H9 (cell line): ENCODE measurements at regions not wholly inside any gene's neighbourhood (a gene's known extent, or its start where the extent isn't known, plus 50 kb on each side); places are given as distances from the start of the nearest gene placed in this dataset.

Source experiments
- DNase-seq: peaks from one replicate; pipeline ENCODE4 v3.0.0-alpha.2; 2017
- H2AFZ ChIP-seq: one replicate; pipeline ENCODE4 v1.6.1; 2013; ENCODE audit warnings: mild to moderate bottlenecking, low read length, control low read depth, moderate library complexity
- H2AK5ac ChIP-seq: 2 replicates; pipeline ENCODE4 v1.6.1; 2013; ENCODE audit warnings: low read length, control low read depth, mixed read lengths; ENCODE audit not compliant: insufficient read length
- H2BK120ac ChIP-seq: one replicate; pipeline ENCODE4 v1.6.1; 2013; ENCODE audit warnings: low read depth, mild to moderate bottlenecking, low read length, control low read depth, inconsistent platforms; ENCODE audit not compliant: poor library complexity, severe bottlenecking
- H2BK12ac ChIP-seq: 2 replicates; pipeline ENCODE4 v1.6.1; 2013; ENCODE audit warnings: low read length, control low read depth, mixed read lengths, low read depth; ENCODE audit not compliant: insufficient read length
- H2BK15ac ChIP-seq: 2 replicates; pipeline ENCODE4 v1.6.1; 2013; ENCODE audit warnings: low read depth, low read length, control low read depth
- H2BK20ac ChIP-seq: one replicate; pipeline ENCODE4 v1.6.1; 2013; ENCODE audit warnings: low read depth, mild to moderate bottlenecking, low read length, control low read depth, inconsistent platforms; ENCODE audit not compliant: poor library complexity, severe bottlenecking
- H2BK5ac ChIP-seq: 2 replicates; pipeline ENCODE4 v1.6.1; 2013; ENCODE audit warnings: low read length, control low read depth, mixed read lengths; ENCODE audit not compliant: insufficient read length
- H3K14ac ChIP-seq: 2 replicates; pipeline ENCODE4 v1.6.1; 2013; ENCODE audit warnings: low read length, control low read depth; ENCODE audit not compliant: insufficient read depth
- H3K18ac ChIP-seq: 2 replicates; pipeline ENCODE4 v1.6.1; 2013; ENCODE audit warnings: low read depth, mild to moderate bottlenecking, mixed read lengths, low read length, control low read depth; ENCODE audit not compliant: insufficient read length
- H3K23ac ChIP-seq: 2 replicates; pipeline ENCODE4 v1.6.1; 2013; ENCODE audit warnings: low read length, control low read depth, mixed read lengths, low read depth; ENCODE audit not compliant: insufficient read length
- H3K23me2 ChIP-seq: 2 replicates; pipeline ENCODE4 v1.6.1; 2013; ENCODE audit warnings: low read depth, mild to moderate bottlenecking, mixed read lengths, low read length, control low read depth; ENCODE audit not compliant: insufficient read length, poor library complexity, severe bottlenecking
- H3K27ac ChIP-seq: 2 replicates; pipeline ENCODE4 v1.5.1; 2013; ENCODE audit warnings: low read length, control low read depth, mixed read lengths, low read depth; ENCODE audit not compliant: insufficient read length
- H3K27me3 ChIP-seq: 2 replicates; pipeline ENCODE4 v1.6.1; 2013; ENCODE audit warnings: low read length, control low read depth, inconsistent platforms; ENCODE audit not compliant: insufficient read depth
- H3K4ac ChIP-seq: 2 replicates; pipeline ENCODE4 v1.6.1; 2013; ENCODE audit warnings: low read depth, mild to moderate bottlenecking, control low read depth, inconsistent platforms, low read length, moderate library complexity
- H3K4me1 ChIP-seq: 2 replicates; pipeline ENCODE4 v1.6.1; 2013; ENCODE audit warnings: low read length, control low read depth, inconsistent platforms; ENCODE audit not compliant: insufficient read depth
- H3K4me2 ChIP-seq: 2 replicates; pipeline ENCODE4 v1.6.1; 2013; ENCODE audit warnings: low read length, control low read depth, mixed read lengths; ENCODE audit not compliant: insufficient read length, insufficient read depth
- H3K56ac ChIP-seq: 2 replicates; pipeline ENCODE4 v1.6.1; 2013; ENCODE audit warnings: low read depth, mild to moderate bottlenecking, mixed read lengths, low read length, control low read depth; ENCODE audit not compliant: insufficient read length
- H3K79me1 ChIP-seq: 2 replicates; pipeline ENCODE4 v1.6.1; 2013; ENCODE audit warnings: low read depth, mild to moderate bottlenecking, moderate library complexity, low read length, control low read depth, inconsistent platforms; ENCODE audit not compliant: insufficient read depth, poor library complexity, severe bottlenecking
- H3K79me2 ChIP-seq: 2 replicates; pipeline ENCODE4 v1.6.1; 2013; ENCODE audit warnings: low read length, control low read depth, inconsistent platforms; ENCODE audit not compliant: insufficient read depth
- H3K9ac ChIP-seq: 2 replicates; pipeline ENCODE4 v1.6.1; 2013; ENCODE audit warnings: low read length, control low read depth, mixed read lengths; ENCODE audit not compliant: insufficient read length; ENCODE audit errors: extremely low read depth
- H3K9me3 ChIP-seq: one replicate; pipeline ENCODE4 v1.6.1; 2013; ENCODE audit warnings: low read depth, low read length, inconsistent platforms; ENCODE audit not compliant: control insufficient read depth
- H3T11ph ChIP-seq: one replicate; pipeline ENCODE4 v1.6.1; 2013; ENCODE audit warnings: mild to moderate bottlenecking, low read length, control low read depth, inconsistent platforms
- H4K20me1 ChIP-seq: one replicate; pipeline ENCODE4 v1.6.1; 2013; ENCODE audit not compliant: control insufficient read depth, insufficient read length, insufficient read depth
- H4K5ac ChIP-seq: 2 replicates; pipeline ENCODE4 v1.6.1; 2013; ENCODE audit warnings: low read depth, mild to moderate bottlenecking, mixed read lengths, low read length, control low read depth; ENCODE audit not compliant: insufficient read length
- H4K8ac ChIP-seq: replicated peaks from 2 replicates; pipeline ENCODE4 v1.6.1; 2013; ENCODE audit warnings: low read length, control low read depth, mixed read lengths, low read depth; ENCODE audit not compliant: insufficient read length
- H4K91ac ChIP-seq: 2 replicates; pipeline ENCODE4 v1.6.1; 2013; ENCODE audit warnings: low read depth, mild to moderate bottlenecking, moderate library complexity, mixed read lengths, low read length, control low read depth; ENCODE audit not compliant: insufficient read length
- H3K27ac Mint-ChIP-seq, 3 experiments: 2 replicates in 2 of 3; 3 replicates in 1 of 3; pipeline ENCODE4 v1.8.0; 2020 to 2021; ENCODE audit warnings: mixed read lengths in 3 of 3, mild to moderate bottlenecking in 1 of 3, moderate library complexity in 1 of 3
- H3K27me3 Mint-ChIP-seq: 2 replicates; pipeline ENCODE4 v1.8.0; 2021; ENCODE audit warnings: low read depth, mild to moderate bottlenecking, moderate library complexity, mixed read lengths
- H3K36me3 Mint-ChIP-seq, 3 experiments: 2 replicates in 2 of 3; 3 replicates in 1 of 3; pipeline ENCODE4 v1.8.0; 2020 to 2021; ENCODE audit warnings: low read depth in 3 of 3, mixed read lengths in 3 of 3; ENCODE audit not compliant: insufficient read depth in 1 of 3
- H3K4me1 Mint-ChIP-seq, 2 experiments: 2 replicates each; pipeline ENCODE4 v1.8.0; 2020; ENCODE audit warnings: mixed read lengths in 2 of 2
- H3K4me3 Mint-ChIP-seq, 2 experiments: 2 replicates in 1 of 2; 3 replicates in 1 of 2; pipeline ENCODE4 v1.8.0; 2020 to 2021; ENCODE audit warnings: mild to moderate bottlenecking in 2 of 2, mixed read lengths in 2 of 2, moderate library complexity in 1 of 2
- H3K9me3 Mint-ChIP-seq, 2 experiments: 2 replicates in 1 of 2; 3 replicates in 1 of 2; pipeline ENCODE4 v1.8.0; 2020; ENCODE audit warnings: mild to moderate bottlenecking in 2 of 2, mixed read lengths in 2 of 2, moderate library complexity in 1 of 2
- CTCF ChIP-seq: fragments of 200-600 bp; sonication (generic); conservative IDR thresholded peaks from 3 replicates; pipeline ENCODE4 v1.8.0; 2021; ENCODE audit warnings: antibody characterized with exemption, mild to moderate bottlenecking
- WGBS: extraction: QIAGEN DNeasy Blood & Tissue Kit; methylation state at CpG from one replicate; pipeline ENCODE4 v1.1.7; 2013; ENCODE audit warnings: missing lambda C conversion rate, low lambda C conversion rate, mixed read lengths; ENCODE audit not compliant: insufficient read length; ENCODE audit errors: extremely low coverage; 5-methylcytosine and 5-hydroxymethylcytosine counted together

- Histone ChIP-seq H3K27ac (no peak overlapping the region), H2BK15ac (no peak overlapping the region), H3K23ac (no peak overlapping the region), H3K79me2 (no peaks in the 10 kb centered on the region), H3K27me3 (no peaks in the 10 kb centered on the region), H3K4me2 (no peak overlapping the region), H2BK5ac (no peak overlapping the region), H2AFZ (no peak overlapping the region), H4K20me1 (no peaks in the 10 kb centered on the region), H2AK5ac (no peak overlapping the region), H3K4me1 (no peaks in the 10 kb centered on the region), H4K91ac (no peak overlapping the region), H3K9ac (no peak overlapping the region), H3K23me2 (no peaks in the 10 kb centered on the region), H2BK120ac (no peak overlapping the region), H2BK20ac (no peak overlapping the region), H4K5ac (no peak overlapping the region), H3K79me1 (no peaks in the 10 kb centered on the region), H3T11ph (no peak overlapping the region), H3K4ac (no peak overlapping the region), H3K56ac (no peak overlapping the region), H4K8ac (no peak overlapping the region), H3K14ac (no peak overlapping the region), H3K9me3 (no peaks in the 10 kb centered on the region), H2BK12ac (no peak overlapping the region), H3K18ac (no peak overlapping the region)
- Mint-ChIP-seq H3K4me3 (no peak overlapping the region), H3K9me3 (peaks cover 11 to 12% of the 10 kb centered on the region in 2 experiments; a peak in 4 of 5 replicates), H3K27ac (no peak overlapping the region; a peak in 1 of 7 replicates), H3K36me3 (peaks cover 0 to 8% (median 3%) of the 10 kb centered on the region in 3 experiments; a peak in 3 of 7 replicates), H3K4me1 (no peaks in the 10 kb centered on the region; a peak in 1 of 4 replicates), H3K27me3 (peaks cover 2% of the 10 kb centered on the region)
- WGBS: no CpG with 5 or more reads among the region's 5 CpGs
- no peak for TF ChIP-seq CTCF
- no peak for DNase-seq
Observed at GRCh38 chr15:85980946-85981345, 98.7 kb upstream of the AGBL1 start.
